IPS-NIHi7 (cell line): ENCODE measurements at regions not wholly inside any gene's neighbourhood (a gene's known extent, or its start where the extent isn't known, plus 50 kb on each side); places are given as distances from the start of the nearest gene placed in this dataset.

Experiments
- DNase-seq: peaks from one replicate; pipeline ENCODE4 v3.0.0; 2012; ENCODE audit warnings: mixed read lengths; ENCODE audit errors: extremely low spot score

DNA sequence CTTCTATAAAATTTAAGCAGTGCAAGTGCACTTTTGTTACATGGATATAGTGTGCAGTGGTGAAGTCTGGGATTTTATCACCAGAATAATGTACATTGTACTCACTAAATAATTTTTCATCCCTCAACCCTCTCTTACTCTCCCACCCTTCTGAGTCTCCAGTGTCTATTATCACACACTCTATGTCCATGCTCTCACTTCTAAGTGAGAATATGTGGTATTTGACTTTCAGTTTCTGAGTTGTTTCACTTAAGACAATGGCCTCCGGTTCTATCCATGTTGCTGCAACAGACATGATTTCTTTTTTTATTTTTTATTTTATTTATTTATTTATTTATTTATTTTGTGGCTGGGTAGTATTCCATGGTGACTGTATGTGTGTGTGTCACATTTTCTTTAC, 855.9 kb upstream of the PHF14 start:
- DNase-seq = no peak

DNA sequence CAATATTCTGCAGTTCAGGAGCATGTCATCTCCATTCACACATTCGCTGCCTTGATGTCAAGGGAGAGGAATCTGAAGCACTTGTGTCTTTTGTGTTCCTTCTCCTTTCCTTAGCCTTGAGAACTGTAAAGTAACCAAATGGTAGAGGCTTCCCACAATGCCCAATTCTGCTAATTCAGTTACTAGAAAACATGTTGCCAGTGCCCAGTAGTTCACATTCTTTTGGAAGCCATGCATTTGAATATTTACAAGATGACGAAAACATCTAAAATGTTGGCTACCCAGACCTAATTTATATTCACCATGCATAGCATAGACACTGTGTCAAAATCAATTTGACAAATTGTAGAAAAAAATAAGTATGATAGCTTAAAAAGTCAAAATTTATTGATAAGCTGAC, 852.7 kb upstream of the PHF14 start:
- DNase-seq = peak; percentile 8

DNA sequence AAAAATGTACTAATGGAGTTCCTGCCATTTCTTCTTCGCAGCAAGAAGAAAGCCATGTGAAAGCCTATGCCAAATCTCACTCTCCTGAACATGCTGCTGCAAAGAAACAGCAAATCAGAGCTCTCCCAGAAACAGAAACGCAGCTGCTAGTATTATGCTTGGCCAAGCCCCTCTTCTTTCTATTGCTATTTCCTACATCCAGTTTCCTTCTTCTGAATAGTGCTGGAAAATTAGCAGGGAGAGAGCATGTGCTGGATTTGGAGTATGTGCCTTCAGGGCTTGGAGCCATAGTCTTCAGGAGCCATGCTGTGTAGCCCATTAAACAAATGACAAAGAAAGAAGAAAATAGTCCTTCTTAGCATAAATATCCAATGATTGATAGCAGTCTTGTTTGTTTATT, 852.0 kb upstream of the PHF14 start:
- peak; percentile 5 for DNase-seq

DNA sequence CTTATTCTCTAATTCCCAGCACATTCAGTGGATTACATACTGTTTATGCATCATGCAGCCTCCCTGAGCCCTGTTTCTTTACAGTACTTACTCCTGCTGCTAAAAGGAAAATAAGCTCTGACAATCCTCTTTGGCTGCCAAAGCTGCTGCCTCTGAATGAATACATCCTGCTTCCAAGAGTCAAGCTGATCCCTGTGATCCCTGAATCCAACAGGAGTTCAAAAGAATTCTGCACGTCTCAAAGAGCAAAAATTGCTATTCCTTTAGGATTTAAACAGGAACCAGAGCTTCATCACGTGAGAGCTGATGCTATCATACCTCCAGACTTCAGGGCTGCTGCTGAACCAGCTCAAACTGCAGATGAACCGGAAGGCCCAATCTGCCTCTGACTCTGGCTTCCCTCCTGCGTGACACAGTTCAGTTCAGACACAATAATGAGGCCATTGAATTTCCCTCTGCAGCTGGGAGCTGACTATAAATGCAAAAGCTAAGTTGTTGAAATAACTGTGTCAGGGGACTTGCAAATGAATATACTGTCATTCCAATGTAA, 851.0 kb upstream of the PHF14 start:
- DNase-seq = peak; percentile 7

DNA sequence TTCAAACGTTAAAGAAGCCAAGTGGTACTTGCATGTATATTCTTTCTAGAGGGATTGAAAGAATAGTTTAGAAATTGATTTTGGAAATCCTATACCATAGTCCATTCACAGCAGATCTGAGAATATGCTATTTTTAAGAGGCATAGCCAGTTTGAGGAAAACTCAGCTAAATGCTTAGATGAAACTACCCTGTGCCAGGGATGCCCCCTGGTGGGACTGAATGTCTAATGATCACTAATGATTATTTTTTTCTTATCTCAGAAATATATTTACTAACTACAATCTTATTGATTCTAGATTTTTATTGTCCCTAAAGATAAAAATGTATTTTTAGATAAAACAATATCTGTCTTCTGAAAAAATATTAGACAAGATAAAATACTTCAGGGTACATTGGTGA, 844.9 kb upstream of the PHF14 start:
- DNase-seq = peak; percentile 8

DNA sequence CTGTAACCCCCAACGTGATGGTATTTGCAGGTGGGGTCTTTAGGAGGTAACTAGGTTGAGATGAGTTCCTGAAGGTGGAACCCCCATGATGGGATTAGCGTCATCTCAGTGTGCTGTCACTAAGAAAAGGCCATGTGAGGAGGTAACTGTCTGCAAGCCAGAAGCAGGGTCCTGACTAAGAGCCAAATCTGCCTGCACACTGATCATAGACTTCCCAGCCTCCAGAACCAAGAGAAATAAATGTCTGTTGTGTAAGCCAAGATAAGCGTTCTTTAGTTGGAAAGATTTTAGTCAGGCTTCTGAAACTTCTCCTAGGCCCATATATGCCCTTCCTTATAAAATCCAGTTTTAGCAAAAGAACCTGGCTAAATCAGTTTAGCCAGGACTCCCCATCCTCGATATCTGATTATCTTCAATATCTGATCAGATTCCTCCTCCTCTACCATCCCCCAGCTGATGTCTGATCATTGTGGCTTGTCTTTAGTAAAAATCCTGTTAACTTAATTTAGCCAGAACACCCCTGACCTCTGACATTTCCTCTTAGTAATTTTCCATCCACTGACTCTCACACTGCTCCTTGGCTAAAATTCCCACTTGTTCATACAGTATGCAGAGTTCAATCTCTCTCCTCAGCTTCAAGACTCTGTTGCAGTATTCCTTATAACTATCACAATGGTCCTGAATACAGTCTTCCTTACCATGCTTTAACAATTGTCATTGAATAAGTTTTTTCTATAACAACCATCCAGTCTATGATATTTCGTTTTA, 835.4 kb upstream of the PHF14 start:
- no peak for DNase-seq

DNA sequence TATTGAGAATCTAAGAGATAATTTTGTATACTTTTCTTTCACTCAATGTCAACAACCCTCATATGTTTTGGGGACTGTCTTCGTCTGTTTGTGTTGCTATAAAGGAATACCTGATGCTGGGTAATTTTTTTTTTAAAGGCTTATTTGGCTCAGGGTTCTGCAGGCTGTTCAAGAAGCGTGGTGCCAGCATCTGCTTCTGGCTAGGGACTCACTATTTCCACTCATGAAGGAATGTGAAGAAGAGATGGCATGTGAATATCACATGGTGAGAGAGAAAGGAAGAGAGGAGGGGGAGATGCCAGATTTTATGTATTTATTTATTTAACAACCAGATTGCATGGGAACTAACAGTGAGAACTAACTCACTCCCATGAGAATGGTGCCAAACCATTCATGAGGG, 827.4 kb upstream of the PHF14 start:
- no peak for DNase-seq

DNA sequence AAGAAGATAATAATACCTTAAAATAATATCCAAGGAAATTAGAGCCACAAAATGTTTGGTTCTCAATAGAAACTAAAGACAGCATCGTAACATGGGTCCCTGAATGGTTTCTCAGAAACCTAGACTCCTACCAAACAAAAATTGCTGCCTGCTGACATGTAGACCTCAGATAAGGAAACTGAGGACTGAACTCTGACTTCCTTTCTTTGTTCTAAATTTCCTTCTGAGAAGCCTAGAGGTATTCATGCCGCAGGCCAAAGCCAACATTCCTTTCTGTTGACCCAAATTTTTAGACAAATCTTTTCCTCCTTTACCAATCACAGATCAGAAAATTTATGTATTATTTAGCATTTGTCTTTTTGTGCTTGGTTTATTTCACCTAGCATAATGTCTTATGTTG, 816.7 kb upstream of the PHF14 start:
- DNase-seq = no peak

DNA sequence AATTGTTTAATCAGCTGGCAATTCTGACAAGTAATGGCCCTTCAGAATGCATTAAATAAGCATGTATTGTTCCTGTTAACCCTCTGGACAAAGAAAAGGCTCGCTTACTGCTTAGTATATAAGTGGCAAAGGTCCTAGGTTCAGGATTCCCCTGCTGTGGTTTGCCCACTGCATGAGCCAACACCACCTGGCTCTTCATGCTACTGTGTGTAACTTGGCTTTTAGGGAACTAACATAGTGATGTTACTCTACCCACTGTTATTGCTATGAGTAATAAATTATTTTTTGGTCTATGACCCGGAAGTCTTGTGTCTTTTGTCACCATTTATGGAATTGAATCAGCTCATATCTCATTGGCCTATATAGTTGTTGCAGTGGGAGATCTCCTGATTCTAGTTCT, 791.7 kb upstream of the PHF14 start:
- DNase-seq = no peak

DNA sequence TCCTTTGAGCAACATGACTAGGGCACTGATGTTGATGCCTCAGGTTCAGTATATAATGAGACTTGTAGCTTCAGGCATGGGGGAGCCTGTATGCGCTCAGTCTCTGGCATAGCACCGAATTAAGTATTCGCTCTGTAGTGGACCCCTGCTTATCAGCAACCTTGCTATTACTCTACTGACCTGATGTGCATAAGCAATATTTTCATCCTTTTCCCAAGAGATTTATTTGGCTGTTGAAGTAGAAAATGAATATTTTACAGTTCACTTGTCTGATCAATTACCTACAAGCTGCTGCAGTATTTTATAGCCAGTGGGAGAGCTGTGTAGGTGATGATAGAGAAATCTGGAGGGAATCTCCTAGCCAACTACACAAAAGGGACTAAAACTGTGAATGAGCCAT, 781.6 kb upstream of the PHF14 start:
- DNase-seq = no peak

DNA sequence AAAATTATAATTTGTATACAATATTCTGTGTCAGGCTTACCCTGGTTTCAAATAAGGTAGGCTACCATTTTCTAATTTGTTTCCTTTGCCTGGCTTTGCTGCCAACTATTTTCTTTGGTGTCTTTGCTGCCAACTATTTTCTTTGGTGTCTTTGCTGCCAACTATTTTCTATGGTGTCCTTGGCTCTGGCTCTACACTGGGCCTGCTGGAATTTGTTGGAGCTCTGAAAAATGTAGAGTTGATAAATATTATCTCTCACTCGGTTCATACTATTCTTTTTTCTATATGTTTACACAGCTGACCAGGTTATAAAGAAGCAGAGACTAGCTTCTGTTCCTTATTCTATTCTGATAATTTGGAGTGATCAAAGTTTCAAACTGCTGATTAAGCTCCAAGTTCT, 768.0 kb upstream of the PHF14 start:
- no peak for DNase-seq

DNA sequence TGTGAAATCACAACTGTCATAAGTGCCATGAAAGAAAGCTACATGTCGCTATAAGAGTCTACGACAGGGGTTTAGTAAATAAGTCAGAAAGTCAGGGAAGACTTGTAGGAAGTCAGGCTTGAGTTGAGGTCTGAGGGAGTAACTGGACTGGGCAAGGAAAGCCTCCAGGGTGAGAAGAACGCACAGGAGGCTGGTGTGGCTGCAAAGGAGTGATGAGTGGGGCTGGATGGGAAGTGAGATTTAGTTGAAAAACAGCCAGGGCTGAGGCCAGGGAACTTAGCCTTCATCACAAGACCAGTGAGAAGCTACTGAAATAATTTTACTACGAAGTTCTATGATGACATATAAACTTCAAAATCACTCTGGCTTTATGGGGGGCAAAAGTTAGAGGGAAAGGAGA, 763.7 kb upstream of the PHF14 start:
- no peak for DNase-seq

DNA sequence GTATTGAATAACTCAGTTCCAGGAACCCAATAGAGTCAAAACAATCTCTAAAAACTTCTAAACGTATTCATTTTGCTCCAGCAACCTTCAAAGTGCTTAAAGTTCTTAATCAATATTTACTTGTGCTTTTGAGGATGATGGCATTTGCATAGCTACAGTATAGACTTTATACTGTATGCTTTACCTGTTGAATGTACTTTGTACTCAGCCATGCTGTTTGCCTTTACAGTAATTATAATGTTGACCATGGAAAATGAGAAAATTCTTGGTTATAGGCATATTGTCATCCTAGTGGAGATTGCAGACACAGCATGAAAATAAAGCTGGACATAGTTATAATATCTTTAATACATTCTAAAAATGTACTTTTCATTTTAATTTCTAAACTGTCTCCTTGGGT, 762.7 kb upstream of the PHF14 start:
- DNase-seq = no peak

DNA sequence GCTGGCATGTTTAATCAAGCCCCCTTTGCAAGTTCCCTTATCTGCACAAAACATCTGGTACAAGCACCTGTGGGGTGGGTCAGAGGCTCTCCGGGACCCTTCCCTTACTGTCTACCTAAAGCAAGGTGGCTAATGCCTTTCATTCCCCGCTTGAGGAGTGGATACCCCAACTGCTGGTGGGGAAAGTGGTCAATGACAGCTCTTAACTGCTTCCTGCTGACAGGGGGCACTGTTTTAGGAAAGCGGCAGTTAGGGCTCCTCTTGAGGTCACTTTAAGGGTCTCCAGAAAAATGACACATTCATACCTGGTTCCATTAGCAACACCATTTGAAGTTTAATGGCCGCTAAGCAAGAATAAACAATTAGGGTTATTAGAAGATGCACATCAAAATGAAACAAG, 761.8 kb upstream of the PHF14 start:
- DNase-seq = no peak

DNA sequence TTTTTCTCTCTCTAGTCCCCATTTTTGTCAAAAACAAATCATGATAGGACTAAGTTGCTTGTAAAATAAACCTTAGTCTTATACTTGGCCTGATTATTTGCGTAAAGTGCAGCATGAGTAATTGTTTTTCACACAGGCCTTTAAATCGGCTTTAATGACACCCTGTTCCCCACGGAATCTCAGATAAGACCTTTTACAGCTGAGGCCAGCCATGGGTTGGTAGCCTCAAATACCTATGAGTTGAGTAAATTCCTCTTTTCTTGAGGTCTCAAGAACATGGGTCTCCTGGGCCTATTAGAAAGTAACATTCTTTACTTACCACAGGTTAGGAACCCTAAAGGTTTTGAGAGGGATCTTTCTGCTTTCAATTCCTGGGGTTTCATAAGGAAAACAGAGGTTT, 761.0 kb upstream of the PHF14 start:
- no peak for DNase-seq

DNA sequence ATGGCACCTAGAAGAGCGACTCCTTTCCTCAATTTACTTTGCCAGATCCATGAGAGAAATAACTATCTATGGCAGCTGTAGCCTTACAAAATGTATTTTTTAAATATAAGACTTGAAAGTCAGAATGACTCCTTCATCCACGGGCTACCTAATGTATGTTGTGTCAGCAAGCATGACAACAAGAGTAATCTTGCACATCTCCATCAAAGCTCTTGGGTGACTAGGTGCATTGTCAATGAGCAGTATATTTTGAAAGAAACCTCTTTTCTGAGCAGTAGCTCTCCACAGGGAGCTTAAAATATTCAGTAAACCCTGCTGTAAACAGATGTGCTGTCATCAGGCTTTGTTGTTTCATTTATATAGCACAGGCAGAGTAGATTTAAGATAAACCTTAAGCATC, 757.2 kb upstream of the PHF14 start:
- no peak for DNase-seq

DNA sequence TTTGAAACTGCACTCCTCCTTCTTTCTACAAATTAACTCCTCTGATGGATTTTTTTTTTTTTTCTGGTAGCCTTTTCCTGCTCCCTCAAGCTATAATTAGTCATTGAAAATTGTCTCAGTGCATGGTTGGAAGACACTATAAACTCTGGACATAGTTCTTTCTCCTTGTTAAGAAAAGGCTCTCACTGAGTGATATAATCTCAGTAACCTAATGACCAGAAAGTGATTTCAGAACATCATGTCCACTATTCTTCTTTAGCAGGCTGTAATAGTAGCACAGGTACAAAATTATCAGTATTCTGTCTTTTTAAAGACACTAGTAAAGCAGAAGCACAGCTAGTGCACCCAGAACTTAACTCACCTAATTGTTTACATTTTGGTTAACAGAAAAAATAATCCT, 752.6 kb upstream of the PHF14 start:
- no peak for DNase-seq

DNA sequence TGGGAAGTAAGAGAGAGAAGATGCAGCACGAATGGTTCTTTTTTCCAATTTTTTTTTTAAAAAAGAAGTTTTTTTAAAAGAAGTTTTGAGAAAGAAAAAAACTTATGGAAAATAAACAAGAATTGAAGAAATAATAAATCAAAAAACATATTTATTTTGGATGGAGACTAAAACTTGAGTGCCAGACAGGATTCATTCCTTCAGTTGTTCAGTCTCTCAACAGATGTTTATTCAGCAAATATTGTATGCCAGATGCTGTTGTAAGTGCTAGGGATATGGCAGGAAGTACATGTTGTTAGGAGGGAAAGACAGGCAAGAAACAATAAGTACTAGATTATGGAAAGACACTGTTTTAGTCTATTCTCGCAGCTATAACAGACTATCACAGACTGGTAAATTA, 750.7 kb upstream of the PHF14 start:
- no peak for DNase-seq

DNA sequence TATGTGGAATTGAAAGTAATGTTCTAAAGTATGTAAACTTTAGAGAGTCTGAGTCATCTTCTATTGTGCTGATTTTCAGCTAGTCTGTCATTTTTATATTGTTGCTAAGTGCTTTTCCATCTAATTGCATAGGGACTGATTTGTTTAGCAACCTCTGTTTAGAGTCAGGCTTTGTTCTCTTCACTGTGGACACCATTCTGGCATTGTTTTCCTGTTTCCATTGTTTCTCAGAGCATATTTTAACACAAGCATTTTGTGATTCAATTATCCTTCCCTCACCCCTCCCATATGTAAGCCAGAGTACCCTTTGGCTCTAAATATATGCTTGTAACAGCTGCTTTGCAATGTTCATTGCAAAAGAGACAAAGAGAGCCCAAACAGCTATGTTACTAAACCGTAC, 748.4 kb upstream of the PHF14 start:
- DNase-seq = no peak

DNA sequence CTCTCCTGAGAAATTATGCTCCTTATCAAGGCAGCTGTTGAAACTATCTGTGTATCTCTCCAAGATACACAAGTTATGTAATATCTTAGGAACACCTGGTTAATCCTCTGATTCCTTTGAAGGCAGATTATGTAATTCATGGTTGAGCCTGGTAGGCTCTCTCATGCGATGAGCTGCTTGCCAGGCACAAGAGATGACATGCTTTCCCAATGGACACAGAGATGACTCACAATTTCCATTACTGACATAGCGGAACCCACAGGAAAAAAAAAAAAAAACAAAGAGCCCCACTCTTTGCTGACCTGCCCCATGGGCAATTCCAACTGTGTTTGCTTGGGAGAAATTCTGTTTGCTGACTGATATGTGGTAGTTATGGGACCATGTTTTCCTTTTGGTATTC, 736.4 kb upstream of the PHF14 start:
- DNase-seq = no peak

DNA sequence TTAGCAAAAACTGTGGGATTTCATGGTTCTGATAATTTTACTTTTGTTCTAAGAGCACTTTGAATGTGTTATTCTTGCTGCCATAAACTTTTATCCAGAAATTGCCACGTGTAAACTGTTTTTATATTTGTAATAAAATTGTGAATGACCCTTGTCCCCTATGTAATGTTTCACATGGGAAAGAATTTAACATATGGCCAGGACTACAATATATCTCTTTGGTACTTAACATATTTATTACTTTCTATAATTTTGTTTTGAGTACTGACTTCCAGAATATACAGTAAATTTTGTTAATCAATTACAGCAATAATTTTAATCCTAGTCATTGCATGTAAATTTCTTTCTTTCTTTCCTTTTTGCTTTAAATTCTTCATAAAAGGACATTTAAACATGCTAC, 735.0 kb upstream of the PHF14 start:
- DNase-seq = no peak

DNA sequence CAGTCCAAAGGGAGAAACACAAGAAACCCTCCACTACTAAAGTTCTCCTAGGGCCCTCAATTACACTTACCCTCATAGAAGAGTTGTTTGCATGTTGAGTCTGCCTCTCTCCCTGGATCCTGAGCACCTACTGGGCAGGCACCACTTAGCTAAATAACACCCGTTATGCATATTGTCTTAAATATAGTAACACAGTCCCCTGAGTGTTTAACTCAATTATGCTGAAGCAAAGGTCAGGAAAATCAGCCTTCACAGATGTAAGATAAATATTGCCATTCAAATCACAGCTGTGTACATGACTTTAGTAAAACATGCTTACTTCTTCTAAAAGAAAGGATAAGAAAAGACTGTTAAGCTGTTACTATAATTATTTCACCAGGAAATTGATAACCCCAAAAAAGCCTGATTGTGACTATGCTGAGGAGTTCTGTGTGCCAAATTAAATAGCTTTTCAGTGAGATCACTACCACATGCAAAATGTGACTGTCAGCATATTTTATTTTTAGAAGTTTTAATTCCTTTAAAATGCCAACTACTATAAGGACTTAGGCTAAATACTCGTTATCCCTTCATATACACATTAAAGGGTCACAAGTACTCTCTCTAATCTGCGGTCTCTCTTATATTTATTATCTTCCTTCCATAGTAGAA, 733.9 kb upstream of the PHF14 start:
- DNase-seq = no peak

DNA sequence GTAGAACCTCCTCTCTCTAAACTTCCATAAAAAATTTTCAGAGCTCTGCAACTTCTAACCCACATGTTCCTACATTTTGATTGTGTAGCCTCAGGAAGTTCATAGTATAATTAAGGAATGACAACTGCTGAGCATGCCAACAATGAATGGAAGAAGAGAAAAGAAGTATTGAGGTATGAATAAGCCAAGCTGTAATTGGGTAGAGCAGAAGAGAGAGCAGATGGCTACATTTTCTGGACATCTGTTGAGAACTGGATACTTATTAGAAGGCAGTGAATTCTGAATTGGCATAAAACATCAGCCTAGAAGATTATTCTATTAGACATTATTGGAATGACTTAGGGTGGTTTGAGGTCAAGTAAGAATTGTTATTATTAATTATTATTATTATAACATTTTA, 728.3 kb upstream of the PHF14 start:
- DNase-seq = no peak

DNA sequence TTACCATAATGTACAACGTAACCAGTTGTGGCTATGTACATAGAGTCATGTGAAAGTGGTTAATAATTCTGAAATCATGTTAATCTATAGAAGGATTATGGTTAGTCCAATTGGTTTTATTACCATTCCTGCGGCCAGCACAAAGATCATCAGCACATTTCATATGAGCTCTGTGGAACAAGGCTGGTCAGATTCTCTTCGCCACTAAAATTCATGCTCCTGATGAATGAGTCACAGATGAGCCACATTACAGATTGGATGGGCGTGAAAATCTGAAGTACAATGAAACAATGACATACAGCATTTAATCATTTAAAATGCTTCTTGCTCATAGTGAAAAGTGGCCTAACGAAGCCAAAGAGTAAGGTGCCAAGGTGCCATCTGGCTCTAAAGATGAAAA, 716.2 kb upstream of the PHF14 start:
- no peak for DNase-seq
